VCaP (cell line): ENCODE measurements at regions not wholly inside any gene's neighbourhood (a gene's known extent, or its start where the extent isn't known, plus 50 kb on each side); places are given as distances from the start of the nearest gene placed in this dataset.

Source experiments
- H3K27ac ChIP-seq: fragments of 450-650 bp; 2 replicates; pipeline ENCODE4 v1.5.1; 2017
- CTCF ChIP-seq: fragments of 450-650 bp; conservative IDR thresholded peaks from 2 replicates; pipeline ENCODE4 v1.5.1; 2017; ENCODE audit warnings: mild to moderate bottlenecking, moderate library complexity

- TF ChIP-seq CTCF: no peak
- H3K27ac ChIP-seq: no peak overlapping the region
These were observed 50.7 kb upstream of the KLF7 start for GRCh38 chr2:207216457-207216856.

GRCh38 chr2:207217442-207217841, 51.7 kb upstream of the KLF7 start:
- no peak overlapping the region for H3K27ac ChIP-seq
- no peak for TF ChIP-seq CTCF

- TF ChIP-seq CTCF: no peak
- peak overlapping the region; percentile 17; the same call in 1 of the 2 replicates for H3K27ac ChIP-seq
These were observed 53.4 kb upstream of the KLF7 start for GRCh38 chr2:207219081-207219630.

GRCh38 chr2:207219676-207220501, 54.1 kb upstream of the KLF7 start:
- no peak for TF ChIP-seq CTCF
- peak overlapping the region; percentile 17; the same call in 1 of the 2 replicates for H3K27ac ChIP-seq

- no peak for TF ChIP-seq CTCF
- no peak overlapping the region for H3K27ac ChIP-seq
These were observed 56.0 kb upstream of the KLF7 start for GRCh38 chr2:207221731-207222130.

- TF ChIP-seq CTCF: no peak
- no peak overlapping the region for H3K27ac ChIP-seq
These were observed 57.3 kb upstream of the KLF7 start for GRCh38 chr2:207223051-207223450.

- no peak for TF ChIP-seq CTCF
- no peak overlapping the region for H3K27ac ChIP-seq
These were observed 58.6 kb upstream of the KLF7 start for GRCh38 chr2:207224381-207224780.
